Esophagus squamous epithelium (tissue), 4 donors: ENCODE measurements at regions not wholly inside any gene's neighbourhood (a gene's known extent, or its start where the extent isn't known, plus 50 kb on each side); places are given as distances from the start of the nearest gene placed in this dataset.

Experiments
- POLR2A ChIP-seq, 4 donors: fragments of 450-650 bp; IDR thresholded peaks; one replicate each; pipeline ENCODE4 v1.6.1; 2017; ENCODE audit warnings: antibody characterized with exemption in 4 of 4, mild to moderate bottlenecking in 4 of 4, moderate library complexity in 3 of 4
- TF ChIP-seq, protein P1 (sequence below), 6 experiments: fragments of 450-650 bp in 4 of 6; fragments of 200-600 bp in 2 of 6; sonication (generic) in 2 of 6; IDR thresholded peaks; one replicate each; pipeline ENCODE4 v1.5.1; 2016 to 2019; ENCODE audit warnings: antibody characterized with exemption in 6 of 6, mild to moderate bottlenecking in 4 of 6, moderate library complexity in 4 of 6

DNA sequence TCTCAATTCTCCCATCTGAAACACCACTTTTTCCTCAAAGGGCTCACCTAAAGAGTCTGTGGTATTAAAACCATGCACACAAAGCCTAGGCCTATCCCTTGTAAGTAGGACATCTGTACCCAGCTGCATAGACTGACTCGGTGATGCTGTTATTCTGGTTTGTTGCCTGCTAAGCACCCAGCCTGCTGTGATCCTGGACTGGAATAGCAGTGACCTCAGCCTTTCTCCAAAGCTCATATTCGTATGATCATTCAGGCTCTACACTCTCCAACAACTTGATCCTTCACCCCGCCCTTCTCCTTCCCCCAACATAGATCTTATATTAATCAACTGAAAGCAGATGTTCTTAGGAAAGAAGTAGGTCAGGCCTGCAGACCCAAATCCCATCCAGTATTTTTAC, 81.4 kb upstream of the WWC1 start:
- TF ChIP-seq, protein P1, sequence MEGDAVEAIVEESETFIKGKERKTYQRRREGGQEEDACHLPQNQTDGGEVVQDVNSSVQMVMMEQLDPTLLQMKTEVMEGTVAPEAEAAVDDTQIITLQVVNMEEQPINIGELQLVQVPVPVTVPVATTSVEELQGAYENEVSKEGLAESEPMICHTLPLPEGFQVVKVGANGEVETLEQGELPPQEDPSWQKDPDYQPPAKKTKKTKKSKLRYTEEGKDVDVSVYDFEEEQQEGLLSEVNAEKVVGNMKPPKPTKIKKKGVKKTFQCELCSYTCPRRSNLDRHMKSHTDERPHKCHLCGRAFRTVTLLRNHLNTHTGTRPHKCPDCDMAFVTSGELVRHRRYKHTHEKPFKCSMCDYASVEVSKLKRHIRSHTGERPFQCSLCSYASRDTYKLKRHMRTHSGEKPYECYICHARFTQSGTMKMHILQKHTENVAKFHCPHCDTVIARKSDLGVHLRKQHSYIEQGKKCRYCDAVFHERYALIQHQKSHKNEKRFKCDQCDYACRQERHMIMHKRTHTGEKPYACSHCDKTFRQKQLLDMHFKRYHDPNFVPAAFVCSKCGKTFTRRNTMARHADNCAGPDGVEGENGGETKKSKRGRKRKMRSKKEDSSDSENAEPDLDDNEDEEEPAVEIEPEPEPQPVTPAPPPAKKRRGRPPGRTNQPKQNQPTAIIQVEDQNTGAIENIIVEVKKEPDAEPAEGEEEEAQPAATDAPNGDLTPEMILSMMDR (IDR thresholded peaks at IDR 0.05) = no peak
- no peak for TF ChIP-seq POLR2A (IDR thresholded peaks at IDR 0.05)
